ENCODE measurements at regions not wholly inside any gene's neighbourhood (a gene's known extent, or its start where the extent isn't known, plus 50 kb on each side); places are given as distances from the start of the nearest gene placed in this dataset.
"Not testable (repeated sequence)": the region's sequence is repeated elsewhere in the genome, so short reads cannot be mapped to it uniquely, and the experiment has no call there.

GRCh38 chr1:10918531-10918930 lies 93.9 kb upstream of the TARDBP start:
- TF ChIP-seq CREB5 (CRISPR knock-in tag; IDR thresholded peaks at IDR 0.05; ENCODE audit: low read depth) (no peak), BACH2 (CRISPR knock-in tag; IDR thresholded peaks at IDR 0.05; ENCODE audit: borderline replicate concordance) (no peak), TSHZ2 (CRISPR knock-in tag; IDR thresholded peaks at IDR 0.05) (no peak), PATZ1 (CRISPR knock-in tag; IDR thresholded peaks at IDR 0.05; ENCODE audit: borderline replicate concordance) (no peak), TCF4 (CRISPR knock-in tag; IDR thresholded peaks at IDR 0.05; ENCODE audit: borderline replicate concordance) (no peak), ZC3H10 (CRISPR knock-in tag; IDR thresholded peaks at IDR 0.05) (no peak), CSDC2 (CRISPR knock-in tag; IDR thresholded peaks at IDR 0.05) (no peak), PPARA (CRISPR knock-in tag; IDR thresholded peaks at IDR 0.05; ENCODE audit: borderline replicate concordance) (no peak), ARNTL (CRISPR knock-in tag; IDR thresholded peaks at IDR 0.05; ENCODE audit: borderline replicate concordance, low read depth) (no peak), ZFP3 (CRISPR knock-in tag; IDR thresholded peaks at IDR 0.05) (no peak), TOX (CRISPR knock-in tag; IDR thresholded peaks at IDR 0.05; ENCODE audit: borderline replicate concordance) (no peak), RARB (CRISPR knock-in tag; IDR thresholded peaks at IDR 0.05) (no peak), ZNF8 (CRISPR knock-in tag; IDR thresholded peaks at IDR 0.05) (no peak), ZNF565 (CRISPR knock-in tag; conservative IDR thresholded peaks at IDR 0.05; ENCODE audit: low read depth) (no peak), ESRRG (CRISPR knock-in tag; IDR thresholded peaks at IDR 0.05) (no peak), OSR1 (CRISPR knock-in tag; IDR thresholded peaks at IDR 0.05) (no peak), ISL1 (CRISPR knock-in tag; IDR thresholded peaks at IDR 0.05) (no peak), ZFP30 (CRISPR knock-in tag; IDR thresholded peaks at IDR 0.05) (no peak), POU6F1 (CRISPR knock-in tag; IDR thresholded peaks at IDR 0.05; ENCODE audit: borderline replicate concordance, low read depth) (no peak), SNAI2 (CRISPR knock-in tag; IDR thresholded peaks at IDR 0.05) (no peak)

GRCh38 chr1:10920063-10920626 lies 92.3 kb upstream of the TARDBP start:
- no peak for ATAC-seq
- no peak for TF ChIP-seq POU6F1 (CRISPR knock-in tag; IDR thresholded peaks at IDR 0.05; ENCODE audit: borderline replicate concordance, low read depth)
- no peak for TF ChIP-seq ZNF565 (CRISPR knock-in tag; conservative IDR thresholded peaks at IDR 0.05; ENCODE audit: low read depth)
- no peak for TF ChIP-seq CREB5 (CRISPR knock-in tag; IDR thresholded peaks at IDR 0.05; ENCODE audit: low read depth)
- no peak for TF ChIP-seq GLIS3 (CRISPR knock-in tag; IDR thresholded peaks at IDR 0.05)
- TF ChIP-seq CSRNP3 (CRISPR knock-in tag; IDR thresholded peaks at IDR 0.05): no peak
- TF ChIP-seq TOX (CRISPR knock-in tag; IDR thresholded peaks at IDR 0.05; ENCODE audit: borderline replicate concordance): no peak
- TF ChIP-seq SNAI2 (CRISPR knock-in tag; IDR thresholded peaks at IDR 0.05): no peak
- TF ChIP-seq OSR1 (CRISPR knock-in tag; IDR thresholded peaks at IDR 0.05): no peak

More at GRCh38 chr1:10918531-10918930, 93.9 kb upstream of the TARDBP start:
- peak; percentile 74 for ATAC-seq

GRCh38 chr1:10922315-10923060 lies 90.0 kb upstream of the TARDBP start:
- ATAC-seq: not testable (repeated sequence)
